Stimulated activated CD8-positive, alpha-beta memory T cell treated with anti-CD3 and anti-CD28 coated beads, Interleukin-7, amount 100 ng/mL, for 48 hours (primary cell): ENCODE measurements at regions not wholly inside any gene's neighbourhood (a gene's known extent, or its start where the extent isn't known, plus 50 kb on each side); places are given as distances from the start of the nearest gene placed in this dataset.
"Not testable (repeated sequence)": the region's sequence is repeated elsewhere in the genome, so short reads cannot be mapped to it uniquely, and the experiment has no call there.

Source experiments
- DNase-seq, 2 donors: peaks; one replicate each; pipeline ENCODE4 v3.0.0-alpha.2; 2020; ENCODE audit warnings: low read depth in 1 of 2; ENCODE audit errors: extremely low read depth in 1 of 2

DNA sequence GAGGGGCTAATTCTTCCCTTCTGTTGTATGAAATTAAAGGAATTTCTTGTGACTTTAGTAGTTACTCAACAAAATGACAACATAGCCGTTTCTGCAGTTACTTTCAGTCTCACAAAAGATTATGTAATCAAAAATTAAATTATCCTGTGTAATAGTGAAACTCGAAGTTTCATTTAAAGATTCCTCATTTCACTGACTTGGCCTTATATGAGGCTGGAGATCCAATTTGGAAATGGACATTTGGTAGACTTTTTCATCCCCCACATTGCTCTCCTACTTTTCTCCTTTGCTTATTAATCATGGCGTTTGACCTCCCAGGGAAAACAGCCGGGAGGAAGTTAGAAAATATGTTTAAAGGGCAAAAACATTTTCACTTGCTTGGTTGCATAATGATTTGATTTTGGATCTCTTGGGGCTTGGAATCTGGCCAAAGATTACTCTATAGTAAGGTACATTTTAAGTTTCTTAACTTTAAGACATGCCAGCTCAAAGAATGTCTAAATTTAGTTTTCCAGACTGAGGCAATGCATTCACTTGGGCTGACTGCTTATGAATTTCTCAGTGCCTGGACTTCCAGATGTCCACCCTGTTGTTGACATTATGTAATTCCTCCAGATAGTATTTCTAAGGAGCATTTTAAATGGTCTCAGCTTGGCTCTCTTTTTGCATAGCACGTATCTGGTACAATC lies 1364.9 kb upstream of the MIR17HG start:
- DNase-seq, result no peak

DNA sequence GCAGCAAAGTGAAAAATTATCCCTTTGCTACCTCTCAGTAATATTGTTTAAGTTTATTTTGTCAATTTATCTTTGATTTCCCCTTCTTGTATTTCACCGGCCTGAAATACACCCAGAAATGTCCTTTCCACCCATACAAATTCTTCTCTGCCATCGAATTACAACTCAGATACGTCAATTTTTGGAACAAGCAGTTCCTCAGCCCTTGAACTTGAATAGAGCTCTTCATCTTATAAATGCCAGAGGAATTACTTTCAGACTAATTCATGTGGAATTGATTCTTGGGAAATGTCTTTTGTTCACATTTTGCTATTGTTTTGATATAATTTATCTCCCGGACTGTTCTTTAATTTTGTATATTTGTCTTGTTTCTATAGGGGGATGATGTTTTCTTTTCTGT lies 1359.3 kb upstream of the MIR17HG start:
- DNase-seq, result no peak

DNA sequence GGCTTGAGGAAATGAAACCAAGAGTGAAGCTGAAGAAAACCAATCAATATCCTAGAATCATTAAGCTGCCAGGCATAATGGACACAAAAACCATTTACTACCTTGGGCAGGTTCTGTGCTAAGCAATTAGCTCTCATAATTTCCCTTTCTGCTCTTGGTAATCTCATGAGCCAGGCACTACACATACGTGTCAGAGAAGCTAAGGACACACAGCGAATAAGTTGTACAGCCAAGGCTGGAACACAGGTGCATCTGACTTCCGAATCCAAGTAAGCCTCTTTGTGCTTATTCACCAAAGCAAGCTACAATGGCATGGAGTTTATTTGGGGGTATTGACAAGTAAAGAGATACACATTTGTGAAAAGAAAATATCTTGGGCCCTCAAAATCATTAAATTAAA lies 1343.9 kb upstream of the MIR17HG start:
- no peak for DNase-seq

DNA sequence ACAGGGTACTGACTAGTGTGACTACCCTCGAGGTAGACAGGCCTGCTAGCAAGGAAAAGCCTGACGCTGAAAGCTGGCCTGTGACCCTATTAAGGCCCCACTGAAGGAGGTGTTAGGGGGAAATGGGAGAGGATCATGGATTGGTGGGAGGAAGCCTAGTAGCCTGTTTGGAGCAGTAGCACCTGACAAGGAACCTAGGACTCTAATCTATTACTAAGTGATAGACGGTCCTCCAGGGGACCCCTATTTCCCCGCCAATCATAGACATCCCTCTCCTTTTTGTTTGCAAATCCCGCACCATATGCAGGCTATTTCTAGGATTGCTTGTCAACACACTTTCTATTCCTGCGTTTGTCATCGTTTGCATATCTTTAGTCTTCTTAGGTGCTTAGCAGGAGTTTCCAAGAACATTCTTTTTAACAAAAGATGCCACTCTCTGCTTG lies 1338.8 kb upstream of the MIR17HG start:
- DNase-seq, result no peak

DNA sequence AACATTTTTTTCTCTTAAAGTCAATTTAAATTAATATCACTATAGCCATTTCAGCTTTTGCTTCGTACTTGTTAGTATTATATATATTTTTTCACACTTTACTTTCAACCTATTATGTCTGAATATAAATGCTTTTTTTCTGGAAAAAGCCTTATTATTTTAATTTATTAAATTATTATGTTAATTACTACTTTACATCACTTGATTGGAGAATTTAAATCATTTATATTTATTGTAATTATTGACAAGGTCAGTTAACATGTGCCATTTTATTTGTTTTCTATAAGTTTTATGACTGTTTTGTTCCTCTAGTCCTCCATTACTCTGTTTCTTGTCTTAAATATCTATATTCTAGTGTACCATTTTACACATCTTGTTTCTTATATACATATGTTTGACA lies 1333.4 kb upstream of the MIR17HG start:
- no peak for DNase-seq

DNA sequence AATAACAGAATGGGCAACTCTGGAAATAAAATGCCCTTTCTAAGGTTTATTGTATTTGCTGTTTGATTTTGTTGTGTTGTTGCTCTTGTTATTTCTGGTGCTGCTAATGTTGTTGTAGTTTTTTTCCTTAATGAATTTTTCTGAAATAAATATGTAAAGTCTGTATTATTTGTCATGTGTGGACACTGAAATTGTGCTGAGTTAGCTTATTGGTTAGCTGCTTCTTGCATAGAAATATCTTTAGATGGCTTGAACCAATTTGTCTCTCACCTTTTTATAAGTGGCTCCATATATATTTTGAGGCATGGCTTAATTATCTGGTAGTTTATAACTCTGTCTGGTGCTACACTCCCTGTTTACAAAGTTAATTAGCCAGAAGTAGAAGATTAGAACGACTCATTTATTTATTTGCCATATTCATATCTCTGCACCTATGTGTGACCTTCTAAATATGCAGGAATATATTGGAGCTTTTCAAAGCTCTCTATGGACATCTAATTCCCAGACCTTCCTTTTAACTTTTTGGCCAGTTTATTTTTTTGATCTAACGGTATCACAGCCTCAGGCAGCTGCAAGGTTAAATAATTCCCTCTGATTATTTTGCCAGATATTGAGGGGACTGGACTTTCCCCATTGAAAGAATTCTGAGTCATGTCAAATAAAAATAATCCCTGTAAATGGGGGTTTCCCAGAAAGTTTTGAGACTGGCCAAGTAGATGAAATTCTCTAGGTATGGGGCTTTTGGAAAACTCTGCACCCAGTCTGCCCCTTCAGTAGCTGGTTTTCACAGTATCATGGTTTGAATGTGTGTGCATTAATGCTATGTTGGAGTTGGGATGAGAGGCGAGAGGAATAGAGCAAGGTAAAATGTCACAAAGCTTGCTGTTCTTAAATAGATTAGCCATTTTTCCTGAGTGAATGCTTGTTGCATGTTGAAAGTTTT lies 1331.7 kb upstream of the MIR17HG start:
- DNase-seq, result no peak

DNA sequence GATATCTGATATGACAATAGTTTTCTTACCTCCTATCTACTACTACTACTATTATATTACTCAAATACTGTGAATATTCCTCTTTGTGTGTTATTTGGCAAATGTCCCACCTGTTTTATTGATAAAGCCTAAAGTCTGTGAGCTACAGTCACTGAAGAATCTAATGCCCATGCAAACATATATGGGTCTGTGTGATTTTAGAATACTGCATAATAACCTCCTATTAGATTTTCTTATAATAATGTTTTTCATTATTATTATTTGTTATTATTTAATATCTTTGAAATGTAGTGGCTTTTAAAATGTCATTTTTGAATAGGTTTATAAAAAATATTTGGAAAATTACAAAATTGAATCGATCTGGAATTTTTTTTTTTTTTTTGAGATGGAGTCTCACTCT lies 1330.8 kb upstream of the MIR17HG start:
- DNase-seq, result no peak

DNA sequence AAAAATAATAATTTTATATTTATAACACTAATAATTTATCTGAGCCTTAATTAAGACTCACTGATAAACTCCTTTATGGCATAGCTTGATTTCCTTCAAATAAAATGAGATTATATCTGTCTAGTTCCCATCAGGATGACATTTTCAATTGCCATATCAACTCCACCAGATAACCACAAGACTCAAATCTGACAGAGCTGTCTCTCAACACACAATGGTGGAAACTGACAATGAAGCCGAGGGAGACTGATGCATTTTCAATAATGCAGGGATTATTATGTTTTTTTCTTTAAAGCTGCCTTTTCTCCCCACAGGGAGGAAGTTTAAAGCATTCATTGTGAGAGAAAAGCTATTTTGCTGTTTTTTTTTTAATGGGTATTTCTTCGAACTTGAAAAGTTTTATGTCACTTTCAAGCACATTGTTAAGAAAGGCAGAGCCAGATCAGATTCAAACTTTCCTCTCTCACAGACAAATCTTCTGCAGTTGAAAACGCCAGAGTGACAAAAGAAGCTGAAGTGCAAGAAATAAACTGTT lies 1326.9 kb upstream of the MIR17HG start:
- no peak for DNase-seq

DNA sequence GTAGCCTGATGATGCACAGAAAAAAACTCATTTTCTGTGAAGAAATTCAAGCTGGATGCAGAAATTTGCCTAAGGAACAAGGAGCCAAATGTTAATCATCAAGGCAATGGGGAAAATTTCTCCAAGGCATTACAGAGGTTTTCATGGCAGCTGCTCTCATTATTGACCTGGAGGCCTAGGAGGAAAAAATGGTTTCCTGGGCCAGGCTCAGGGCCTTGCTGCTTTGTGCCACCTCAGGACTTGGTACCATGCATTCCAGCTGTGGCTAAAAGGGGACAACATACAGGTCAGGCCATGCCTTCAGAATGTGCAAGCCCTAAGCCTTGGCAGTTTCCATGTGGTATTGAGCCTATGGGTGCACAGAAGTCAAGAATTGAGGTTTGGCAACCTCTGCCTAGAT lies 1320.1 kb upstream of the MIR17HG start:
- DNase-seq, result no peak

DNA sequence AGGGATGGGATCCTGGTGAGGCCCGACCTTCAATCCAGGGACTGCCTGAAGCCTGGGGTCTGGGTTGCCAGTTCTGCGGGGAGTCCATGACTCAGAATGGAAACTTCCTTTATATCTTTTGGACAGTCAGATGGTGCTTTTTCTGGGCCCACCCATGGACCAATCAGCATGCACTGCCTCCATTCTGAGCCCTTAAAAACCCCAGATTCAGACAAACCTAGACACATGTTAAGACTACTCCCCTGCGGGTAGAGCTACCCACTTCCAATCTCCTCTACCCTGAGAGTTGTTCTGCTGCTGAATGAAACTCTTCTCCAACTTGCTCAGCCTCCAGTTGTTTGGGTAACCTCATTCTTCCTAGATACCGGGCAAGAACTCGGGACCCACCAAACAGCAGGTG lies 1315.2 kb upstream of the MIR17HG start:
- DNase-seq, result no peak

DNA sequence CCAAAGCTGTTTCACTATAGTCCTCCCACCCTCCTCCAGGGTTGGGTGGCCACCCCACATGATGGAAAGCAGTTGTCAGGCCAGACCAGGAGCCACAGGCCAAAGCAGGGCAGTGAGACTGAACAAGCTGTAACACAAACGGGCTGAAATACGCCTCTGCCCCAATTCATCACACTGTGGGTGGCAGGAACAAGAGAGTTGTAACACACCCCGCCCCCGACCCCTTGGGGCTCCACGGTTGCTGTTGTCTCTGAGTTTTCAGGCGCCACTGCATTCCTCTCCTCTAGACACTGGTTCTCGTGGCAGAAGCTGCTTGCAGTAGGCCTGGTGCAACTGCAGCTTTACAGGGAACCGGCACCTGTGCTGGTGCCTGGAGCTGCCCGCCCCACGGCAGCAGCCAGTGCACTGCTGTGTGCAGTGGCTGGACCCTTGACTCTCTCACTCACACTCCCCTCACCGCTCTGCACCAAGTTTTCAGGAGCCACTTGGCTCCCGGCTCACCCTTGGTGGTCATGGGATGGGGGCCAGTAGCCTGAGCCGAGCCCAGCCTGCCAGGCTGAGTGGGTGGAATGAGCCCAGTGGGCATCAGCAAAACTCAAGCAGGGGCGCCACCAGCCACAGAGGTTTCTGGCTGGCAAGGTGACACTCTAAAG lies 1314.5 kb upstream of the MIR17HG start:
- DNase-seq, result no peak

DNA sequence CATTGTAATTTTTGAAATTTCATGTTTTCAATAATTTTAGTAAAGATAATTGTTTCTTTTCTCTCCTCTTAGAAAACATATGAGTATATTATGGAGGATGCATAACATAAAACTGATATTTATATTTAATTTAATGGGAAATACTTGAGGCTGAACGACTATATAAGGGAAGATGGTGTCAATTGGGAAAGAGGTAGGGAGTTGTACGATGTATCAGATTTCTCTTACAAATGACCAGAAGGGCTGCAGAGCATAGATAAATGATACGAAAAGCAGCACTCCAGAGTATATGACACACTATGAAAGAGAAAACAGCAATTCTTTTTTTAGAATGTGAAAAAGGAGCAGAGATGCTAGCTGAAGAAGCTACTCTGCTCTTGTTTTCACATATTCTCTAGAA lies 1308.0 kb upstream of the MIR17HG start:
- no peak for DNase-seq

DNA sequence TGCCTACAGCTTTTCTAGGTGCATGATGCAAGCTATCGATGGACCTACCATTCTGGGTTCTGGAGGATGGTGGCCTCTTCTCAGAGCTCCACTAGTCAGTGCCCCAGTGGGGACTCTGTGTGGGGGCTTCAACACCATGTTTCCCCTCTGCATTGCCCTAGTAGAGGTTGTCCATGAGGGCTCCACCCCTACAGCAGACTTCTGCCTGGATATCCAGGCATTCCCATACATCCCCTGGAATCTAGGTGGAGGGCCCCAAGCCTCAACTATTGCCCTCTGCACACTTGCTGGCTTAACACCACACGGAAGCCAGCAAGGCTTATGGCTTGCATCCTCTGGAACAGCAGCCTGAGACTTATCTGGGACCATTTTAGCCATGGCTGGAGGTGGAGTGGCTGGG lies 1299.9 kb upstream of the MIR17HG start:
- no peak for DNase-seq

DNA sequence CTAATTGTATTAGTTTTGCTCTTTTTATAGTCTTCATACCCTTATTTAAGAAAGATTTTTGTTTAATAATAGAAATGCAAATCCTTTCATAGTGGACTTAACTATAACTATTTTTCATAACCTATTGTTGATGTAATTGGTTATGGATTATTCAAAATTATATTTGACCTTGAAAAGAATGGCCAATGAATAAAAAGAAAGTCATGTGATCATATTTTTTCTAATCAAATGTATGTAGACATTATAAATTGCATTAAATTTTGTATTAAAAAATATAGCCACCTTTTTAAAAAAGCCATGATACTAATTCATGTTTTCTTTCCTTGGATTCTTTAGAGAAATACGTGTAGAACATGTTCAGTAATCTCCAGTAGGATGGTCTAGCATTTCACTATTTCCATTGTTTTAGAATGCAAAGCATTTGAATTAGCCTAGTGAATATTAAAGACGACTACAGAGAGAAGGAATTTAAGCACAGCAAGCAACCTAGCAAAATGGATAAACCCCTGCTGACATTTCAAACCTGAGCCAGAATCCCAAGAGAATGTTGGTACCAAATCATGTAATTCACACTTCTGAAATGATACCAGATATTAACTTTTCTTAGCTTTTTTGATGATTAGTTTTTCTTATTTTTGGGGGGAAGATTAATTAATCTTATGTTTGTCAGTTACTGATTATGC lies 1297.4 kb upstream of the MIR17HG start:
- DNase-seq, result no peak

DNA sequence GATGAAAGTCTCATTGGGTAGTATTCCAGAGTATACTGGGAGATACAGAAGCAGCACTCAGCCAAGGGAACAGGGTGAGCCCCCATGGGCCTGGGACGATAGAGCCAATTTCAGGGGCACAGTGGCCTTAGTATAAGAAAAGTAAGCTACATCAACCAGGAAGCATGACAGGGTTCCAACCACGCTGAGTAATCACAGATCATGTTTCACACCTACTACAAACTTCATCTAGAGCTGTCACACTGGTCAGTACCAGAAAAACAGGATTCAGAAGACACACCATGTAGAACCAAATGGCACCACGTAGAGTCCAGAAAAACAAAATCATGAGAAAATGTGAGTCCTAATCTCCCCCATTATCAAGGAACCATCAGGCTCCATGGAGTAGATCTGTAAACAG lies 1292.4 kb upstream of the MIR17HG start:
- DNase-seq, result no peak

DNA sequence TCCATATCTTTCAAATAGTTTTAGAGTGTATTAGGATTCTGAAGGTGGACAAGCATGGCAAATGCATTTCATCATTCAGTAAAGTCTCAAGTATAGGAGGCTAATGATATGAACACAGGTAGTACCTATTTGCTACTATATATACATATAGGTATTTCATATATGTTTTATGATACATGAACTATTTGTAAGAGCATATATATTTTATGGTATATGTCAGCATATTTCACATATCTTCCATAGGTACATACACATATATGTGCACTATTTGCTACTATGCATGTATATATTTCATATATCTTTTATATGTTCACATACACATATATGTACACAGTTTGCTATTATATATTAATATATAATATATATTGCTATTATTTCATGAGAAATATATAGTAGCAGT lies 1291.7 kb upstream of the MIR17HG start:
- no peak for DNase-seq

DNA sequence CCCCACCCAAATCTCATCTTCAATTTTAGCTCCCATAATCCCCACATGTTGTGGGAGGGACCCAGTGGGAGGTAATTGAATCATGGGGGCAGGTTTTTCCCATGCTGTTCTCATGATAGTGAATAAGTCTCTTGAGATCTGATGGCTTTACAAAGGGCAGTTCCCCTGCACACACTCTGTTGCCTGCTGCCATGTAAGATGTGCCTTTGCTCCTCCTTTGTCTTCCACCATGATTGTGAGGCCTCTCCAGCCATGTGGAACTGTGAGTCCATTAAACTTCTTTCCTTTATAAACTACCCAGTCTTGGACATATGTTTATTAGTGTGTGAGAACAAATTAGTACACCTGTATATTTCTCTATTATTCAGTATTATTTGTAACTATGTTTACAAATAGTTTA lies 1283.3 kb upstream of the MIR17HG start:
- DNase-seq, result not testable (repeated sequence)

DNA sequence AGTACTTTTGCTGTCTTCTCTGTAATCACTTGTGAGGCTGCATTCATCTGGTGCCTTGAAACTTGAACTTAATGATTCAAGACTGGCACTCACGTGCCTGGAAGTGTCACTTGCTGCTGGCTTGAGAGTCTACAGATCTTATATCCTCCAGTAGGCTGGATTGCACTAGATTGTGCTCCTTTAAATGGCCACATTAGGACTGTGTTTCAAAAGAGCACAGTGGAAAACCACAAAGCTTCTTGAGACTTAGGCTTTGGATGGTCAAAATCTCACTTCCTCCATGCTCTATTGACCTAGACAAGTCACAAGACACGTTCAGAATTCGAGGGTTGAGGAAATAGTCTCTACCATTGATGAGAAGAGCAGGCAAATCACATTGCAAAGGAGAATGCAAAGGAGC lies 1278.8 kb upstream of the MIR17HG start:
- no peak for DNase-seq

DNA sequence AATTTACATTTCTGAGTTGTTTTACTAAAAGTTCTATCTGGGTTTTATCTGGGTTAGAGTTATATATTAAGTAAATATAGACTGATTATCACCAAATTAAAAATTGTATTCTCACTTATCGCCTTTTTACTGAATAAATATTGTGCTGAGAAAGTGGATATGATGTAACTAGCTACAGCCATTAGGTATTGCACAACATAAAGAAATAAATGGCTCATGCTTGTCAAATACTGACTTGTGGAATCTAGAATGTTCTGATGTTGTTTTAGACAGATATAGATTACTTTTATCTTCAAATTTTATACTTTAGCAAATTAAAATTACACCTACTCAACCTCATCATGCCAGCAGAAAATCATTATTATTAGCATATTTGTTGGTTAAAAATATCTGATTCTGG lies 1277.1 kb upstream of the MIR17HG start:
- DNase-seq, result no peak

DNA sequence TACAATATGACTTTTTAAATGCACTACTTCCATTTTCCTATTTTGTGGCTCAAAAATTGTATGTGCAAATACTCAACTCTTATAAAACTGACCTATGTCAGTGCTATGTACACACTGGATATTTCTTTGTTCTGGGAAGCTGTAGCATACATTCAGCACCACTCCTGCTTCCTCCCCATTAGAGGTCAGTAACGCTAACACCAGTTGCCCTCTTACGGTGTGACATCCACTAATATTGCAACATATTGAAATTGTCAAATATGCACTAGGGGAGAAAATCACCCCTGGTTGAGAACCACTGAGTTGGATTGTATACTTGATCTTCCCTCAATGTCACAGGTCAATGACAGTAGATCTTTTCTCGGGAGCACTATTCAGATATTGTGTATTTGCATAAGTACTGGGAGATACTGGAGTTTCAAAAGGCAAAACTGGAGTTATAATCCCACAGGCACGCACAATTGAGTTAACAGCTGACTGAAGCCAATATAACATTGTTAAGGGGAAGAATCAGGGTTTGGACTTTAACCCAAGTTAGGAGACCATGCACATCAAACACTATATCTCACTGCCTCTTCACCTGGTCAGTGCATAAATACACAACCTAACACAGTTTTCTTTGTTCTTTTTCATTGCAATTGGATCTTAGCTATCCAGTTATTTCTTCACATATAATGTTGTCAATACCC lies 1276.5 kb upstream of the MIR17HG start:
- no peak for DNase-seq
